Fibroblast of lung (primary cell): ENCODE measurements at regions not wholly inside any gene's neighbourhood (a gene's known extent, or its start where the extent isn't known, plus 50 kb on each side); places are given as distances from the start of the nearest gene placed in this dataset.

ENCODE experiments used
- DNase-seq, 2 donors: peaks; one replicate each; pipeline versions ENCODE4 v3.0.0 to v3.0.0-alpha.2; 2010; ENCODE audit warnings: low read depth in 2 of 2
- H2AFZ ChIP-seq: 2 replicates; pipeline ENCODE4 v1.5.1; 2012; ENCODE audit warnings: low read length, control low read depth, inconsistent platforms
- H3K27ac ChIP-seq: 2 replicates; pipeline ENCODE4 v1.5.1; 2011; ENCODE audit warnings: low read length, control low read depth; ENCODE audit not compliant: insufficient read depth
- H3K27me3 ChIP-seq: 2 replicates; pipeline ENCODE4 v1.5.1; 2011; ENCODE audit warnings: mild to moderate bottlenecking, low read length; ENCODE audit not compliant: control insufficient read depth, insufficient read depth
- H3K36me3 ChIP-seq: 2 replicates; pipeline ENCODE4 v1.5.1; 2011; ENCODE audit warnings: low read length; ENCODE audit not compliant: control insufficient read depth, insufficient read depth
- H3K4me1 ChIP-seq: 2 replicates; pipeline ENCODE4 v1.5.1; 2011; ENCODE audit warnings: low read length; ENCODE audit not compliant: control insufficient read depth, insufficient read depth; ENCODE audit errors: extremely low read depth
- H3K4me2 ChIP-seq: 2 replicates; pipeline ENCODE4 v1.5.1; 2011; ENCODE audit warnings: low read length, control low read depth; ENCODE audit not compliant: insufficient read depth; ENCODE audit errors: extremely low read depth
- H3K4me3 ChIP-seq, 4 experiments: fragments of 200-600 bp in 1 of 4; sonication (generic) in 1 of 4; replicated peaks in 1 of 4; 2 replicates each; pipeline ENCODE4 v1.5.1; 2011 to 2016; ENCODE audit warnings: low read length in 4 of 4, low read depth in 3 of 4, mild to moderate bottlenecking in 3 of 4, control low read depth in 2 of 4, inconsistent platforms in 1 of 4, mixed read lengths in 1 of 4; ENCODE audit not compliant: insufficient read depth in 1 of 4; ENCODE audit errors: control extremely low read depth in 1 of 4
- H3K79me2 ChIP-seq: 2 replicates; pipeline ENCODE4 v1.5.1; 2012; ENCODE audit warnings: mild to moderate bottlenecking, low read length, inconsistent platforms; ENCODE audit not compliant: control insufficient read depth, insufficient read depth
- H3K9ac ChIP-seq: 2 replicates; pipeline ENCODE4 v1.5.1; 2011; ENCODE audit warnings: mild to moderate bottlenecking, low read length, control low read depth; ENCODE audit not compliant: insufficient read depth
- H3K9me3 ChIP-seq: 2 replicates; pipeline ENCODE4 v1.5.1; 2012; ENCODE audit warnings: low read depth, low read length; ENCODE audit not compliant: control insufficient read depth, insufficient read depth
- H4K20me1 ChIP-seq: 2 replicates; pipeline ENCODE4 v1.5.1; 2011; ENCODE audit warnings: low read length; ENCODE audit not compliant: control insufficient read depth, insufficient read depth; ENCODE audit errors: extremely low read depth
- EZH2 ChIP-seq: IDR thresholded peaks from 2 replicates; pipeline ENCODE4 v1.5.1; 2012; ENCODE audit warnings: low read length, control low read depth, mild to moderate bottlenecking; ENCODE audit errors: missing control alignments
- TF ChIP-seq, protein P1 (sequence below), 2 donors: IDR thresholded peaks in 1 of 2; conservative IDR thresholded peaks in 1 of 2; 1 replicate in 1 of 2; 2 replicates in 1 of 2; pipeline ENCODE4 v1.5.1; 2011 to 2012; ENCODE audit warnings: low read length in 2 of 2, control low read depth in 1 of 2, inconsistent platforms in 1 of 2, low read depth in 1 of 2, mild to moderate bottlenecking in 1 of 2

DNA sequence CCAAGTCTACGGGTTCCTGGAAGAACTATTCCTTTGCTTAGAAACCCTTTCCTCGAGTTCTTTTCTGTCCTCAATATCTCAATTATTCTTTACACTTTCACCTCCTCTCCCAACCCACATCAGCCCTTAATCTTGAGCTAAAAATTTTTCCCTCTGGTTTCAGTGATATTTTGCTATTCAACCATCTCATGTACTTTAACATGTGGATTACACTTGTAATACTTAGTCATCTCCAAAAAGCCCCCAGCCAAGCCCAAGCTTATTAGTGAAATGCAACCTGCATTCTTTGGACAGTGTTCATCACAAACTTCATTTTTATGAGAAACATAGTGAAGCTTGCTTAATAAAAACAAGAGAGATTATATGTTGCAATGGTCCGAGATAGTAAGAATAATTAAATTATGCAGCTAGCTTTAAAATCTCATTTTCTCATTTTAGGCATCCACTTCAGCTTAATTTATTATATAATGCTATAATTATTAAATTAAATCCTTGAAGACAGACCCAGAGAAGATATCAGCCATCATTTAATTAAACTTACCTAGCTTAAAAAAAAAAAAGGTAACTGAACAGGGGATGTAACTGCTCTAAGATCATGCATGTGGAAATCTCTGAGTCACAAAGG lies 534.5 kb upstream of the TBL1XR1 start:
- Histone ChIP-seq H3K36me3 (no peaks in the 10 kb centered on the region), H3K79me2 (no peaks in the 10 kb centered on the region), H4K20me1 (no peaks in the 10 kb centered on the region), H3K27ac (no peak overlapping the region), H3K9me3 (no peaks in the 10 kb centered on the region), H3K4me3 (no peak overlapping the region), H3K4me2 (no peak overlapping the region), H3K9ac (no peak overlapping the region), H2AFZ (no peak overlapping the region), H3K27me3 (no peaks in the 10 kb centered on the region), H3K4me1 (peaks cover 11% of the 10 kb centered on the region)
- peak; percentile 42 to 89 for DNase-seq
- no peak for TF ChIP-seq EZH2
- TF ChIP-seq, protein P1, sequence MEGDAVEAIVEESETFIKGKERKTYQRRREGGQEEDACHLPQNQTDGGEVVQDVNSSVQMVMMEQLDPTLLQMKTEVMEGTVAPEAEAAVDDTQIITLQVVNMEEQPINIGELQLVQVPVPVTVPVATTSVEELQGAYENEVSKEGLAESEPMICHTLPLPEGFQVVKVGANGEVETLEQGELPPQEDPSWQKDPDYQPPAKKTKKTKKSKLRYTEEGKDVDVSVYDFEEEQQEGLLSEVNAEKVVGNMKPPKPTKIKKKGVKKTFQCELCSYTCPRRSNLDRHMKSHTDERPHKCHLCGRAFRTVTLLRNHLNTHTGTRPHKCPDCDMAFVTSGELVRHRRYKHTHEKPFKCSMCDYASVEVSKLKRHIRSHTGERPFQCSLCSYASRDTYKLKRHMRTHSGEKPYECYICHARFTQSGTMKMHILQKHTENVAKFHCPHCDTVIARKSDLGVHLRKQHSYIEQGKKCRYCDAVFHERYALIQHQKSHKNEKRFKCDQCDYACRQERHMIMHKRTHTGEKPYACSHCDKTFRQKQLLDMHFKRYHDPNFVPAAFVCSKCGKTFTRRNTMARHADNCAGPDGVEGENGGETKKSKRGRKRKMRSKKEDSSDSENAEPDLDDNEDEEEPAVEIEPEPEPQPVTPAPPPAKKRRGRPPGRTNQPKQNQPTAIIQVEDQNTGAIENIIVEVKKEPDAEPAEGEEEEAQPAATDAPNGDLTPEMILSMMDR (conservative IDR thresholded peaks at IDR 0.05 in 1 of 2, IDR thresholded peaks at IDR 0.05 in 1 of 2; ENCODE audit: low read depth in 1 of 2, low read length in 2 of 2): no peak

DNA sequence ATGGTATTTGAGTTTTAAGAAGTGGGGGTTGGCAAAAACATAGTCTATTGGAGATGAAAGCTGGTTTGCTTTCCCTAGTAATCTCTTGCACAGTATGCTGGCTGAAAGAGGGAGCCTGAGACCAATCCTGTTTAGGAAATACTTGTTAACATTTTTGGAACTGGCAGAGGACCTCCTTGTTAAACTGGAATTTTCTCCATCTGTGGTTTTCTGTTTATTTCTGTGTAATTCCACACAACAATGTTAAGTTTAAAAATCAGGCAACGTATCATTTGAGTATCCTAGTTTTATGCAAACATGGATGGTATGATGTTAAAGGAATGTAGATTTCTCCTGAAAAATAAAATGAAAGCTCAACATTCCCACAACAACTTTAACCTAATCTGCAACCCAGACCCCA lies 536.0 kb upstream of the TBL1XR1 start:
- peaks cover 11% of the 10 kb centered on the region for H3K4me1 ChIP-seq
- H3K27ac ChIP-seq: no peak overlapping the region
- DNase-seq: no peak
- no peaks in the 10 kb centered on the region for H3K36me3 ChIP-seq
- H3K27me3 ChIP-seq: no peaks in the 10 kb centered on the region
- H3K4me3 ChIP-seq: no peak overlapping the region
- no peak for TF ChIP-seq EZH2
- TF ChIP-seq, protein P1 (conservative IDR thresholded peaks at IDR 0.05 in 1 of 2, IDR thresholded peaks at IDR 0.05 in 1 of 2; ENCODE audit: low read depth in 1 of 2, low read length in 2 of 2): no peak
- H3K4me2 ChIP-seq: no peak overlapping the region
- H4K20me1 ChIP-seq: no peaks in the 10 kb centered on the region
- H2AFZ ChIP-seq: no peak overlapping the region
- H3K79me2 ChIP-seq: no peaks in the 10 kb centered on the region
- no peaks in the 10 kb centered on the region for H3K9me3 ChIP-seq
- no peak overlapping the region for H3K9ac ChIP-seq

DNA sequence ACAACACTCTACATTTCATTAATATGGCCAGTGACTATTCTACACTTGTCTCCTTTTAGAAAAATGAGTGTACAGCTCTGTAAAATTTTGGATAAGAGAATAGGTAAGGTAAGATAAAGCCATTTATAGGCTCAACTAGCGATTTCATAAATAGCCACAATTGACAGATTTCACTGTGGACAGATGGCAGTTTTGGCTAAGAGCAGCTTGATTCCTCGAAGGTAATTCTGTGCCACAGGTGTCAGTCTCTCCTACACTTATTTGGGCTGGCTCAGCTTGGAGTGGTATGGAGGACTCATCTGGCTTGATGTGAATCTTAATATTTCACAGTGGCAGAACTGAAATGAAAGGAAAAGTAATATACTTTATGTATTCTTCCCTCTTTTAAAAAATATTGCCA lies 536.7 kb upstream of the TBL1XR1 start:
- Histone ChIP-seq H3K9ac (no peak overlapping the region), H3K79me2 (no peaks in the 10 kb centered on the region)
- no peak for DNase-seq

More for the DNA sequence above, 536.7 kb upstream of the TBL1XR1 start:
- Histone ChIP-seq H3K9me3 (no peaks in the 10 kb centered on the region), H3K27ac (no peak overlapping the region), H3K4me3 (no peak overlapping the region), H4K20me1 (no peaks in the 10 kb centered on the region), H2AFZ (no peak overlapping the region), H3K4me2 (no peak overlapping the region), H3K27me3 (no peaks in the 10 kb centered on the region), H3K36me3 (no peaks in the 10 kb centered on the region), H3K4me1 (peaks cover 11% of the 10 kb centered on the region)
- TF ChIP-seq, protein P1 (conservative IDR thresholded peaks at IDR 0.05 in 1 of 2, IDR thresholded peaks at IDR 0.05 in 1 of 2; ENCODE audit: low read depth in 1 of 2, low read length in 2 of 2): no peak
- TF ChIP-seq EZH2: no peak
